HepG2 (cell line): ENCODE measurements at regions not wholly inside any gene's neighbourhood (a gene's known extent, or its start where the extent isn't known, plus 50 kb on each side); places are given as distances from the start of the nearest gene placed in this dataset.

Experiments used
- GTF2F1 ChIP-seq: fragments of 150-350 bp; IDR thresholded peaks from 2 replicates; pipeline ENCODE4 v1.6.1; 2014; ENCODE audit warnings: low read length
- HIVEP1 ChIP-seq: sonication (generic); formaldehyde crosslinking; IDR thresholded peaks from 2 replicates; pipeline ENCODE4 v1.4.0; 2020; ENCODE audit warnings: mild to moderate bottlenecking, missing genetic modification reagents
- HOXA5 ChIP-seq: sonication (generic); formaldehyde crosslinking; IDR thresholded peaks from 2 replicates; pipeline ENCODE4 v1.4.0; 2020; ENCODE audit warnings: missing genetic modification reagents
- KLF11 ChIP-seq: IDR thresholded peaks from 2 replicates; pipeline ENCODE4 v1.6.1; 2016; ENCODE audit warnings: missing compliant biosample characterization
- MYC ChIP-seq: sonication (generic); formaldehyde crosslinking; IDR thresholded peaks from 2 replicates; pipeline ENCODE4 v1.9.0; 2021; ENCODE audit warnings: missing genetic modification reagents, borderline replicate concordance
- RAD21 ChIP-seq: fragments of 450-650 bp; formaldehyde crosslinking; IDR thresholded peaks from 2 replicates; pipeline ENCODE4 v1.5.0; 2020; ENCODE audit warnings: mild to moderate bottlenecking
- RBFOX2 ChIP-seq: fragments of 200-400 bp; formaldehyde crosslinking; IDR thresholded peaks from 2 replicates; pipeline ENCODE4 v1.6.1; 2017; ENCODE audit warnings: low read depth, mild to moderate bottlenecking, low read length
- RFX5 ChIP-seq: IDR thresholded peaks from 2 replicates; pipeline ENCODE4 v1.6.1; 2011; ENCODE audit warnings: low read depth, low read length, improper control_type of control experiment
- ZFP82 ChIP-seq: sonication (generic); formaldehyde crosslinking; IDR thresholded peaks from 2 replicates; pipeline ENCODE4 v1.5.1; 2020; ENCODE audit warnings: mild to moderate bottlenecking, missing genetic modification reagents, borderline replicate concordance
- ZMYM3 ChIP-seq: sonication (generic); formaldehyde crosslinking; IDR thresholded peaks from 2 replicates; pipeline ENCODE4 v1.5.1; 2020; ENCODE audit warnings: mild to moderate bottlenecking, missing genetic modification reagents
- TF ChIP-seq, protein P1 (sequence below): sonication (generic); formaldehyde crosslinking; IDR thresholded peaks from 2 replicates; pipeline ENCODE4 v1.5.0; 2020; ENCODE audit warnings: mild to moderate bottlenecking, missing genetic modification reagents, moderate library complexity
- TF ChIP-seq, protein P2 (sequence below): sonication (generic); formaldehyde crosslinking; IDR thresholded peaks from 2 replicates; pipeline ENCODE4 v1.4.0; 2020; ENCODE audit warnings: missing genetic modification reagents
- TF ChIP-seq, protein P3 (sequence below): sonication (generic); formaldehyde crosslinking; IDR thresholded peaks from 2 replicates; pipeline ENCODE4 v1.5.0; 2020; ENCODE audit warnings: missing genetic modification reagents

DNA sequence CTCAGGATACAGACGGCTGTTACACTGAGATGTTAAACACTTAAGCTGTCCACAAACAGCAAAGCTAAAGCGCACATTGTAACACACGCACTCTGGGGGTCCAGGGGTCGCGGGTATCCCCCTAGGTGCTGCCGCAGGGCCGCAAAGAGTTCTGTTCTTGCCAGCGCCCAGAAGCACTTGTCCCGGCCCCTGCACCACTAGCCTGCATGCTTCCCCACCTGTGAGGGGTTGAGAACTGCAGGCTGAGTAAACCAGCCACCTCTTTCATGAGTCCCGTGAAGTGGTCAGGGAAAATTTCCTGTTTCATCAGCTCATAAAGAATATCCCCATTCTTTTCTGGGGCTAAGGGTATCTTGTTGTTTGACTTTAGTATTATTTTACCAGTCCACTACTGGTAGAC lies 154.4 kb upstream of the FBXL17 start:
- no peak for TF ChIP-seq MYC (CRISPR knock-in tag)
- TF ChIP-seq GTF2F1 = no peak
- TF ChIP-seq RFX5 = no peak
- TF ChIP-seq, protein P1, sequence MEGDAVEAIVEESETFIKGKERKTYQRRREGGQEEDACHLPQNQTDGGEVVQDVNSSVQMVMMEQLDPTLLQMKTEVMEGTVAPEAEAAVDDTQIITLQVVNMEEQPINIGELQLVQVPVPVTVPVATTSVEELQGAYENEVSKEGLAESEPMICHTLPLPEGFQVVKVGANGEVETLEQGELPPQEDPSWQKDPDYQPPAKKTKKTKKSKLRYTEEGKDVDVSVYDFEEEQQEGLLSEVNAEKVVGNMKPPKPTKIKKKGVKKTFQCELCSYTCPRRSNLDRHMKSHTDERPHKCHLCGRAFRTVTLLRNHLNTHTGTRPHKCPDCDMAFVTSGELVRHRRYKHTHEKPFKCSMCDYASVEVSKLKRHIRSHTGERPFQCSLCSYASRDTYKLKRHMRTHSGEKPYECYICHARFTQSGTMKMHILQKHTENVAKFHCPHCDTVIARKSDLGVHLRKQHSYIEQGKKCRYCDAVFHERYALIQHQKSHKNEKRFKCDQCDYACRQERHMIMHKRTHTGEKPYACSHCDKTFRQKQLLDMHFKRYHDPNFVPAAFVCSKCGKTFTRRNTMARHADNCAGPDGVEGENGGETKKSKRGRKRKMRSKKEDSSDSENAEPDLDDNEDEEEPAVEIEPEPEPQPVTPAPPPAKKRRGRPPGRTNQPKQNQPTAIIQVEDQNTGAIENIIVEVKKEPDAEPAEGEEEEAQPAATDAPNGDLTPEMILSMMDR (CRISPR knock-in tag) = no peak
- TF ChIP-seq, protein P2, sequence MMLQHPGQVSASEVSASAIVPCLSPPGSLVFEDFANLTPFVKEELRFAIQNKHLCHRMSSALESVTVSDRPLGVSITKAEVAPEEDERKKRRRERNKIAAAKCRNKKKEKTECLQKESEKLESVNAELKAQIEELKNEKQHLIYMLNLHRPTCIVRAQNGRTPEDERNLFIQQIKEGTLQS (CRISPR knock-in tag) = no peak
- TF ChIP-seq RBFOX2 = no peak
- no peak for TF ChIP-seq ZMYM3 (CRISPR knock-in tag)
- no peak for TF ChIP-seq HIVEP1 (CRISPR knock-in tag)
- no peak for TF ChIP-seq KLF11
- TF ChIP-seq, protein P3, sequence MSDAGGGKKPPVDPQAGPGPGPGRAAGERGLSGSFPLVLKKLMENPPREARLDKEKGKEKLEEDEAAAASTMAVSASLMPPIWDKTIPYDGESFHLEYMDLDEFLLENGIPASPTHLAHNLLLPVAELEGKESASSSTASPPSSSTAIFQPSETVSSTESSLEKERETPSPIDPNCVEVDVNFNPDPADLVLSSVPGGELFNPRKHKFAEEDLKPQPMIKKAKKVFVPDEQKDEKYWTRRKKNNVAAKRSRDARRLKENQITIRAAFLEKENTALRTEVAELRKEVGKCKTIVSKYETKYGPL (CRISPR knock-in tag) = no peak
- no peak for TF ChIP-seq RAD21 (CRISPR knock-in tag)
- no peak for TF ChIP-seq ZFP82 (CRISPR knock-in tag)
- TF ChIP-seq HOXA5 (CRISPR knock-in tag) = no peak
